Daoy (cell line): ENCODE measurements at regions not wholly inside any gene's neighbourhood (a gene's known extent, or its start where the extent isn't known, plus 50 kb on each side); places are given as distances from the start of the nearest gene placed in this dataset.
A peak's percentile ranks its signal among the peaks of the same experiment; 100 is the strongest.
"Not testable (repeated sequence)": the region's sequence is repeated elsewhere in the genome, so short reads cannot be mapped to it uniquely, and the experiment has no call there.

Source experiments
- DNase-seq: peaks from one replicate; pipeline ENCODE4 v3.0.0-alpha.2; 2015; ENCODE audit warnings: low read depth

DNA sequence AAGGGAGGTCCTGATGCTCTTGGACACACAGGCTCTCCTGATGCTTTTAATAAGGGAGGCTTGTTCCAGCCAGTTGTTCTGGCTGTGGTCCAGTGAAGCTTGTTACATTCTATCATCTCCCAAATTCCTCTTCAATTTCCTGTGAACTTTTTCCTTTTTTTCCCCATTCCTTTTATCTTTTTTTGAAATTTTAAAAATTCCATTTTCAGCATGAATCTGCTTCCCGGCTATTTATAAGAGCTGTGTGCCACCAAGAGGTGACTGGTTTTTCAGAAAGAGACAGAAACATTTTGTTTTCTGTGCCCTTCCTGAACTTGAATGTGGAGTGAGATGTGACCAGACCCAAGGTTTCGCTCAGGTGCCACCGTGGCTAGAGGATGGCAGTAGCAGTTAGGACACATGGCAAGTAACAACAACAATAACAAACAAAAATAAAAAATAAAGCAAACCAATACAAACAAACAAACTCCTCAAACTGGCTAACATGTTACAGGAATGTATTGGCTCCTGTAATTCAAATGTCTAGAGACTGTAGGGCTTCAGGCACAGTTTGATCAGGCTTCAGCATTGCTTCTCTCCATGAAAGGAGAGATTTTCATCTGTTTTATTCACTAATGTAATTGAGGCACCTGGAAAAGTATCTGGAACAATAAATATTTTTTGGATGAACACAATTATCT, 121.1 kb downstream of the BOD1 start:
- DNase-seq = no peak

- DNase-seq = no peak
Observed at GRCh38 chr5:173494446-173494845, 122.0 kb downstream of the BOD1 start.

GRCh38 chr5:173493846-173494245, 122.6 kb downstream of the BOD1 start:
- no peak for DNase-seq

GRCh38 chr5:173493040-173493439, 123.4 kb downstream of the BOD1 start:
- no peak for DNase-seq

DNA sequence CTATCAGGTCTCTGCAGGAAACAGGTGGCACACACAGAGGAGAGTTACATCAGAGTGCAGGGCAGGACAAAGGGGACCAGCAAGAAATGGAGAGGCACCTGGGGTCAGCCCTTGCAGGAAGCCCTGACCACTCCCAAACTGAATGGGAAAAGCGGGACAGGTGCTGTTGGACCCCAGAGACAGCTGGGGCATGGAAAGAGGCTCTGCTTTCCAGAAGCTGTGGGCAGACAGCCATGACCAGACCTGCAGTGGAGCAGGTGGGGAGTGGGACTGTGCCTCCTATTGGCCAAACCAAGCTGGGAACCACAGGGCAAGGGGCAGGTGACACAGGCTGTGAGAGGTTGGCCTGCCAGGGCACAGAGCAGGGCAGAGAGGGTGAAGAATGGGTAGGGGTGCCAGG, 125.8 kb downstream of the BOD1 start:
- no peak for DNase-seq

DNA sequence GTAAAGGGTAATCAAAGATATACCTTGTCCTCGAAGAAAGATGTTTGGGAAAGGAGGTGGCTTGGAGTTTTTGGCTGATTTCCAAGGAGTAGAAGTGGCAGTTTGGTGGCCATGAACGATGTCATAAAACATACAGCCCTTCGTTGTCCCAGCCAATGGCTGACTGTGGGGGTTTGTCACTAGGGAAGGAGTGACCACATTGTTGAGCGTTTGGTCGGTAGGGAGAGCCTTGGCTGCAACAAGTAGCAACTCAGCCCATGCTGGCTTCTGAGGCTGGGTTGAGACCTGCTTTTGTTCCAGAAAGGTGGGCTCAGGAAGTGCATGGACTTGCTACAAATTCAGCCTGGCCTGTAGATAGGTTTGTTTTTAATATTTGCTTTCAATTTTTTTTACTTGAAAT, 128.3 kb downstream of the BOD1 start:
- no peak for DNase-seq

- DNase-seq = no peak
Observed at GRCh38 chr5:173487300-173487699, 129.2 kb downstream of the BOD1 start.

- no peak for DNase-seq
Observed at GRCh38 chr5:173486355-173487225, 129.9 kb downstream of the BOD1 start.

GRCh38 chr5:173484569-173484968, 131.9 kb downstream of the BOD1 start:
- no peak for DNase-seq

DNA sequence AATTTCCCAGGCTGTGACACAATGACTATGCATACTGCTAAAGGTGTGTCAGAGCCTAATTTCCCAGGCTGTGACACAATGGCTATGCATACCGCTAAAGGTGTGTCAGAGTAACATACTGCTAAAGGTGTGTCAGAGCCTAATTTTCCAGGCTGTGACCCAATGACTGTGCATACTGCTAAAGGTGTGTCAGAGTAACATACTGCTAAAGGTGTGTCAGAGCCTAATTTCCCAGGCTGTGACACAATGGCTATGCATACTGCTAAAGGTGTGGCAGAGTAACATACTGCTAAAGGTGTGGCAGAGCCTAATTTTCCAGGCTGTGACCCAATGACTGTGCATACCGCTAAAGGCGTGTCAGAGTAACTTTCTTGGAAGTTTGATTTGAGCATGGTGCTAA, 132.9 kb downstream of the BOD1 start:
- not testable (repeated sequence) for DNase-seq

GRCh38 chr5:173483160-173483559, 133.3 kb downstream of the BOD1 start:
- DNase-seq = no peak

- no peak for DNase-seq
Observed at GRCh38 chr5:173481821-173482220, 134.6 kb downstream of the BOD1 start.

- no peak for DNase-seq
Observed at GRCh38 chr5:173480896-173481295, 135.6 kb downstream of the BOD1 start.

- DNase-seq = no peak
Observed at GRCh38 chr5:173479711-173480110, 136.7 kb downstream of the BOD1 start.

GRCh38 chr5:173477345-173478040, 139.0 kb downstream of the BOD1 start:
- DNase-seq = peak; percentile 76

DNA sequence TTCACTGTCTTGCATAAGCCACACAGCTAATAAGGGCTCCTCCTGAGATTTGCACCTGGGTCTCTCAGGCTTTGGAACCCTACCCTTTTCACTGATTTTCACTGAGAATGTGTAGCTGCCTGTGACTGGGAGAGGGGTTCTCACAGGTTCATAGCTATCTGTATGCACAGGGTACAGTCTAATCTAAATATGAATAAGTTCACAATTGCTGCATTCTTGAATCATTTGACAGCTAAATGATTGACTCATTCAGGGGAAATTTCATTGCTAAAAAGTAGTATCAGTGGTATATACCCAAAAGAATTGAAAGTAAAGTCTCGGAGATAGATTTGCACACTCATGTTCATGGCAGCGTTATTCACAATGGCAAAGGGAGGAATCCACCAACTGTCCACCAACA, 140.7 kb downstream of the BOD1 start:
- no peak for DNase-seq

DNA sequence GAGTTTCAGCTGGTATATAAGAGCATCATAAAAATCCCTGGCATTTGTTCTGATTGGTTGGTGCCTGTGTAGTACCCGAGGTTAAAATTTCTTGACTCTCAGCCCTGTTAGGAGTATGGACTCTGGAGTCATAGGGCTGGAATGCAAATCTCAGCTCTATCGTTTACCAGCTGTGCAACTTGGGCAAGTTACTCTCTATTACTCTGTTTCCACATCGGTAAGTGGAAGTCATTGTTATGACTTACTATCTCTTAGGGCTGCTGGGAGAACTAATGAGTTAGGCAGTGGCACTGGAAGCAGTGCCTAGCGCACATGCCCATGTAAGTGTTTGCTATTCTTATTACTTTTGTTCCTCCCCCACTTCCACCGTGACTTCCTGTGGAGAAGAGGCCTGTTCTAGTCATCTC, 141.6 kb downstream of the BOD1 start:
- peak; percentile 63 for DNase-seq

GRCh38 chr5:173473288-173473687, 143.2 kb downstream of the BOD1 start:
- no peak for DNase-seq

DNA sequence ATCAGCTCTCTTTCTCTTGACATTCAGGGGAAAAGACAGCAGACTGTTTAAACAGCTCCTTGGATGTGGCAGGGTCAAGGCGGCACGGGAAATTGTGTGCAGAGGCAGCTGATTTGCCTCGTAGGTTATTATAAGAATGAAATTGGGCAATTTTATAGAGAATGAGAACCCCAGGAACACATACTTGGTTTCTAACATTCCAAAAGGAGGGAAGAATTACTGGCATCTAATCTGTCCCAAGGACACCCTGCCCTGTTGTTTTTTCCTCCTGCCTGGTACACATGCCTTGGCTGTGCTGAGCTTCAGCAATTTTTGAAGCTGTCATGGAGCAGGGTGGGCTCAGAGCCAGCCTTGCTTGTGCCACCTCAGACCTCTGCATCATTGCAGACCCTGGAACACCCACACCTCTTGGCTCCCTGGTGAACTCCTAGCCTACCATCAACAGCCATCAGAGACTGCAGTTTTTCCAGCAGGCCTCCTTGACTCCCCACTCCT, 143.6 kb downstream of the BOD1 start:
- DNase-seq = peak; percentile 28

DNA sequence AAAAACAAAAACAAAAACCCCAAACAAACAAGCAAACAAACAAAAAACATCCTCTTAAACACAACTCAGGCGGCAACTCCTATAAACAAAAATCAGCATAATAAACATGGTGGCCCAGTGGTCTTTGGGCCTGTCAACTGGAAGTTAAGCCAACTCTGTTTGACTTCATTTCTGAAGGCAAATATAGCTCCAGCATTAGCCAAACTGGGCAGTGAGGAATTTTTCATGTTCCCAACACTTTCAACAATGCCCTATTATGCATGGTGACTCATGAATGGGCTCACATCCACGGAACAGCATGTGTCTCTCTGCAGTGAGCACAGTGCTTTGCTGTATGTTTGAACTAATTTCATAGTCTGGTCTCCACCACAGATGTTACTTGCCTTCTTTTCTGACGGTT, 143.9 kb upstream of the STC2 start:
- peak; percentile 95 for DNase-seq

- DNase-seq = no peak
Observed at GRCh38 chr5:173468821-173469251, 140.6 kb upstream of the STC2 start.

- DNase-seq = no peak
Observed at GRCh38 chr5:173466227-173466626, 138.0 kb upstream of the STC2 start.
